H1 (cell line): ENCODE measurements at regions not wholly inside any gene's neighbourhood (a gene's known extent, or its start where the extent isn't known, plus 50 kb on each side); places are given as distances from the start of the nearest gene placed in this dataset.

Experiments
- CTCF ChIA-PET: fragments of 300-600 bp; sonication (Branson Sonifier 250); formaldehyde crosslinking; loops from one replicate; lab custom pipeline; 2021; ENCODE audit not compliant: partially characterized antibody; lab: Charles Lee
- POLR2A ChIA-PET: fragments of 300-600 bp; sonication (Branson Sonifier 250); formaldehyde crosslinking; loops from one replicate; lab custom pipeline; 2021; ENCODE audit warnings: inconsistent platforms; ENCODE audit not compliant: partially characterized antibody; lab: Charles Lee
- DNase-seq, 2 experiments: peaks; one replicate each; pipeline versions ENCODE4 v3.0.0 to v3.0.0-alpha.2; 2010 to 2022; ENCODE audit warnings: low spot score in 2 of 2, low read depth in 1 of 2, mixed read lengths in 1 of 2
- FAIRE-seq: peaks from 2 replicates; lab custom pipeline; 2011; peaks lifted over from hg19 to GRCh38; lab: Jason Lieb, UNC
- H2AFZ ChIP-seq: 2 replicates; pipeline ENCODE4 v1.8.1; 2012; ENCODE audit warnings: low read length, inconsistent platforms
- H2AK5ac ChIP-seq: 2 replicates; pipeline ENCODE4 v1.6.1; 2013; ENCODE audit warnings: low read depth, low read length
- H2BK120ac ChIP-seq: replicated peaks from 2 replicates; pipeline ENCODE3; 2013; ENCODE audit warnings: low read depth, low read length, inconsistent platforms
- H2BK12ac ChIP-seq: 2 replicates; pipeline ENCODE4 v1.6.1; 2013; ENCODE audit warnings: low read depth, low read length
- H2BK15ac ChIP-seq: 2 replicates; pipeline ENCODE4 v1.6.1; 2013; ENCODE audit warnings: low read length
- H2BK20ac ChIP-seq: 2 replicates; pipeline ENCODE4 v1.6.1; 2013; ENCODE audit warnings: low read length
- H2BK5ac ChIP-seq: 2 replicates; pipeline ENCODE4 v1.6.1; 2013; ENCODE audit warnings: low read depth, low read length
- H3K14ac ChIP-seq: 2 replicates; pipeline ENCODE4 v1.6.1; 2013; ENCODE audit warnings: inconsistent platforms; ENCODE audit not compliant: insufficient read length
- H3K18ac ChIP-seq: 2 replicates; pipeline ENCODE4 v1.6.1; 2013; ENCODE audit warnings: low read length; ENCODE audit errors: extremely low read depth
- H3K23ac ChIP-seq: 2 replicates; pipeline ENCODE4 v1.6.1; 2013; ENCODE audit warnings: inconsistent platforms; ENCODE audit not compliant: insufficient read length
- H3K23me2 ChIP-seq: 2 replicates; pipeline ENCODE4 v1.6.1; 2013; ENCODE audit warnings: low read depth, low read length
- H3K27ac ChIP-seq: 2 replicates; pipeline ENCODE4 v1.6.1; 2011; ENCODE audit warnings: low read depth, low read length, inconsistent platforms
- H3K27me3 ChIP-seq, 4 experiments: replicated peaks in 1 of 4; 1 replicate in 1 of 4; 2 replicates in 3 of 4; pipeline versions ENCODE4 v1.6.1 to v1.8.1; 2011 to 2013; ENCODE audit warnings: low read length in 3 of 4, mild to moderate bottlenecking in 3 of 4, inconsistent platforms in 2 of 4, mixed read lengths in 2 of 4, moderate library complexity in 1 of 4; ENCODE audit not compliant: control insufficient read depth in 3 of 4, insufficient read depth in 3 of 4; ENCODE audit errors: extremely low read depth in 1 of 4
- H3K36me3 ChIP-seq, 4 experiments: 2 replicates each; pipeline versions ENCODE4 v1.6.1 to v1.8.1; 2011 to 2013; ENCODE audit warnings: mild to moderate bottlenecking in 4 of 4, low read length in 3 of 4, moderate library complexity in 2 of 4, control low read depth in 1 of 4, inconsistent platforms in 1 of 4; ENCODE audit not compliant: insufficient read depth in 4 of 4, control insufficient read depth in 2 of 4
- H3K4ac ChIP-seq: replicated peaks from 2 replicates; pipeline ENCODE3; 2013; ENCODE audit warnings: low read length, low read depth, mixed read lengths, inconsistent platforms; ENCODE audit not compliant: insufficient read length
- H3K4me1 ChIP-seq, 4 experiments: replicated peaks in 1 of 4; 1 replicate in 1 of 4; 2 replicates in 3 of 4; pipeline versions ENCODE4 v1.6.1 to v1.8.1; 2011 to 2013; ENCODE audit warnings: low read length in 3 of 4, inconsistent platforms in 2 of 4, mixed read lengths in 1 of 4; ENCODE audit not compliant: insufficient read depth in 4 of 4, control insufficient read depth in 3 of 4
- H3K4me2 ChIP-seq, 2 experiments: 2 replicates each; pipeline versions ENCODE4 v1.6.1 to v1.8.1; 2011 to 2013; ENCODE audit warnings: low read depth in 2 of 2, low read length in 2 of 2, control low read depth in 1 of 2, inconsistent platforms in 1 of 2, mild to moderate bottlenecking in 1 of 2; ENCODE audit not compliant: insufficient read depth in 1 of 2
- H3K4me3 ChIP-seq, 4 experiments: fragments of 200-600, 300-600 bp in 1 of 4; sonication (generic), shearing (Covaris generic), sonication (Bioruptor Twin) in 1 of 4; 2 replicates each; pipeline versions ENCODE4 v1.5.1 to v1.8.1; 2011 to 2016; ENCODE audit warnings: low read length in 4 of 4, low read depth in 3 of 4, control low read depth in 2 of 4, inconsistent platforms in 2 of 4, mild to moderate bottlenecking in 2 of 4, mixed read lengths in 1 of 4, moderate library complexity in 1 of 4; ENCODE audit not compliant: insufficient read depth in 2 of 4; ENCODE audit errors: extremely low read depth in 1 of 4
- H3K56ac ChIP-seq: replicated peaks from 2 replicates; pipeline ENCODE3; 2013; ENCODE audit warnings: low read depth, mild to moderate bottlenecking, mixed read lengths, low read length, inconsistent platforms; ENCODE audit not compliant: insufficient read length
- H3K79me1 ChIP-seq: 2 replicates; pipeline ENCODE4 v1.6.1; 2013; ENCODE audit warnings: low read depth, low read length, control low read depth
- H3K79me2 ChIP-seq, 2 experiments: 2 replicates each; pipeline versions ENCODE4 v1.6.1 to v1.8.1; 2012 to 2013; ENCODE audit warnings: low read length in 2 of 2, mild to moderate bottlenecking in 2 of 2, inconsistent platforms in 1 of 2; ENCODE audit not compliant: insufficient read depth in 2 of 2, control insufficient read depth in 1 of 2
- H3K9ac ChIP-seq, 4 experiments: replicated peaks in 1 of 4; 1 replicate in 1 of 4; 2 replicates in 3 of 4; pipeline versions ENCODE4 v1.6.1 to v1.8.1; 2011 to 2013; ENCODE audit warnings: low read depth in 3 of 4, low read length in 3 of 4, control low read depth in 2 of 4, mild to moderate bottlenecking in 2 of 4, moderate library complexity in 2 of 4, inconsistent platforms in 1 of 4; ENCODE audit errors: extremely low read depth in 1 of 4
- H3K9me3 ChIP-seq, 2 experiments: 2 replicates each; pipeline versions ENCODE4 v1.6.1 to v1.8.1; 2012 to 2013; ENCODE audit warnings: mild to moderate bottlenecking in 2 of 2, moderate library complexity in 2 of 2, control low read depth in 1 of 2, inconsistent platforms in 1 of 2, low read depth in 1 of 2, low read length in 1 of 2, mixed read lengths in 1 of 2; ENCODE audit not compliant: insufficient read depth in 2 of 2
- H4K20me1 ChIP-seq, 2 experiments: replicated peaks in 1 of 2; 2 replicates each; pipeline versions ENCODE3 to v1.8.1; 2011 to 2013; ENCODE audit warnings: inconsistent platforms in 2 of 2, low read length in 2 of 2, mild to moderate bottlenecking in 1 of 2; ENCODE audit not compliant: insufficient read depth in 2 of 2, control insufficient read depth in 1 of 2
- H4K5ac ChIP-seq: 2 replicates; pipeline ENCODE4 v1.6.1; 2013; ENCODE audit warnings: low read length, low read depth, mixed read lengths, inconsistent platforms; ENCODE audit not compliant: insufficient read length
- H4K8ac ChIP-seq: 2 replicates; pipeline ENCODE4 v1.8.0; 2013; ENCODE audit warnings: mild to moderate bottlenecking, moderate library complexity, low read length, inconsistent platforms; ENCODE audit not compliant: insufficient read depth; ENCODE audit errors: extremely low read depth
- H4K91ac ChIP-seq: replicated peaks from 2 replicates; pipeline ENCODE3; 2013; ENCODE audit warnings: low read length, mixed read lengths, inconsistent platforms; ENCODE audit not compliant: insufficient read length
- BRCA1 ChIP-seq: IDR thresholded peaks from 2 replicates; pipeline ENCODE4 v1.6.1; 2012; ENCODE audit warnings: low read depth, low read length, improper control_type of control experiment
- EGR1 ChIP-seq: IDR thresholded peaks from 2 replicates; pipeline ENCODE4 v1.6.1; 2011; ENCODE audit warnings: low read depth, low read length, borderline replicate concordance
- GABPA ChIP-seq: IDR thresholded peaks from 2 replicates; pipeline ENCODE4 v1.6.1; 2011; ENCODE audit warnings: mild to moderate bottlenecking, low read length, moderate library complexity, borderline replicate concordance; ENCODE audit not compliant: insufficient read depth
- GTF2F1 ChIP-seq: IDR thresholded peaks from 2 replicates; pipeline ENCODE4 v1.6.1; 2012; ENCODE audit warnings: low read depth, low read length, improper control_type of control experiment, borderline replicate concordance
- JUN ChIP-seq: IDR thresholded peaks from 2 replicates; pipeline ENCODE4 v1.6.1; 2011; ENCODE audit warnings: low read depth, mild to moderate bottlenecking, improper control_type of control experiment, low read length
- RXRA ChIP-seq: IDR thresholded peaks from 2 replicates; pipeline ENCODE4 v1.6.1; 2011; ENCODE audit warnings: low read depth, mild to moderate bottlenecking, low read length, moderate library complexity; ENCODE audit not compliant: insufficient read depth
- SIN3A ChIP-seq, 2 experiments: IDR thresholded peaks in 1 of 2; conservative IDR thresholded peaks in 1 of 2; 2 replicates each; pipeline ENCODE4 v1.6.1; 2011 to 2012; ENCODE audit warnings: low read length in 2 of 2, improper control_type of control experiment in 1 of 2, low read depth in 1 of 2, mild to moderate bottlenecking in 1 of 2
- WGBS, 2 experiments: shearing (Covaris generic) in 1 of 2; methylation state at CpG; one replicate each; pipeline versions ENCODE4 v1.1.6 to v1.1.7; 2013 to 2015; ENCODE audit warnings: low lambda C conversion rate in 2 of 2, mixed read lengths in 2 of 2, inconsistent platforms in 1 of 2, low coverage in 1 of 2, missing lambda C conversion rate in 1 of 2; ENCODE audit not compliant: insufficient replicate concordance in 2 of 2, insufficient coverage in 1 of 2, insufficient read length in 1 of 2; ENCODE audit errors: extremely low coverage in 1 of 2, missing lambda C conversion rate in 1 of 2; 5-methylcytosine and 5-hydroxymethylcytosine counted together

- H3K4me3 ChIP-seq = no peak overlapping the region
- H3K14ac ChIP-seq = no peak overlapping the region
- no peak for TF ChIP-seq GTF2F1
- no peak for TF ChIP-seq SIN3A (conservative IDR thresholded peaks at IDR 0.05 in 1 of 2, IDR thresholded peaks at IDR 0.05 in 1 of 2; ENCODE audit: low read depth in 1 of 2, low read length in 2 of 2)
- no peak for TF ChIP-seq GABPA
- TF ChIP-seq RXRA = no peak
- no peak for TF ChIP-seq JUN
- no peak for TF ChIP-seq BRCA1
- no peak for TF ChIP-seq EGR1
- no peak overlapping the region for H2BK5ac ChIP-seq
- no peak overlapping the region for H3K27ac ChIP-seq
- FAIRE-seq (no peak), DNase-seq (no peak)
- H3K23ac ChIP-seq = no peak overlapping the region
- no peak overlapping the region for H2AFZ ChIP-seq
- H3K27me3 ChIP-seq = no peaks in the 10 kb centered on the region
- H3K23me2 ChIP-seq = no peaks in the 10 kb centered on the region; the same call in 1 of the 2 replicates
- ChIA-PET CTCF (no interaction called here), POLR2A (no interaction called here)
- H2AK5ac ChIP-seq = no peak overlapping the region
- no peak overlapping the region for H4K8ac ChIP-seq
- no peaks in the 10 kb centered on the region for H3K79me2 ChIP-seq
- no peak overlapping the region for H3K9ac ChIP-seq
- H3K36me3 ChIP-seq = no peaks in the 10 kb centered on the region
- H4K20me1 ChIP-seq = no peaks in the 10 kb centered on the region
- H3K4me2 ChIP-seq = no peak overlapping the region
- no peak overlapping the region for H4K5ac ChIP-seq
- no peak overlapping the region for H4K91ac ChIP-seq
- H2BK120ac ChIP-seq = no peak overlapping the region
- no peak overlapping the region for H2BK20ac ChIP-seq
- H2BK15ac ChIP-seq = no peak overlapping the region
- no peak overlapping the region for H2BK12ac ChIP-seq
- H3K18ac ChIP-seq = no peak overlapping the region
- no peak overlapping the region for H3K4ac ChIP-seq
- H3K4me1 ChIP-seq = no peaks in the 10 kb centered on the region
- WGBS, 2 experiments = 94% methylated on average over 1 of the region's 1 CpG; no CpG with 5 or more reads in 1 of the 2 experiments
- H3K9me3 ChIP-seq = no peaks in the 10 kb centered on the region
- H3K79me1 ChIP-seq = no peaks in the 10 kb centered on the region
- no peak overlapping the region for H3K56ac ChIP-seq
These were observed 839.6 kb downstream of the ADGRL2 start for GRCh38 chr1:82640352-82640751.
